Breast epithelium (tissue), 4 donors: ENCODE measurements at regions not wholly inside any gene's neighbourhood (a gene's known extent, or its start where the extent isn't known, plus 50 kb on each side); places are given as distances from the start of the nearest gene placed in this dataset.

ENCODE experiments used
- DNase-seq, 2 donors: peaks; one replicate each; pipeline ENCODE4 v3.0.0-alpha.2; 2019; ENCODE audit warnings: low spot score in 2 of 2
- H3K27ac ChIP-seq, 2 donors: fragments of 200-600 bp; sonication (generic) in 1 of 2; one replicate each; pipeline ENCODE4 v1.5.1; 2016 to 2019; ENCODE audit warnings: mild to moderate bottlenecking in 1 of 2
- H3K27me3 ChIP-seq, 2 donors: fragments of 200-600 bp; sonication (generic) in 1 of 2; one replicate each; pipeline versions ENCODE4 v1.5.1 to v1.6.0; 2017 to 2019; ENCODE audit warnings: control low read depth in 1 of 2, mild to moderate bottlenecking in 1 of 2
- H3K36me3 ChIP-seq: fragments of 200-600 bp; one replicate; pipeline ENCODE4 v1.5.1; 2019
- H3K4me1 ChIP-seq, 2 donors: fragments of 200-600 bp; sonication (generic); one replicate each; pipeline ENCODE4 v1.5.1; 2016 to 2019; ENCODE audit warnings: control low read depth in 1 of 2
- H3K4me3 ChIP-seq, 3 donors: fragments of 200-600 bp; sonication (generic); 1 replicate in 2 of 3; 2 replicates in 1 of 3; pipeline ENCODE4 v1.5.1; 2016 to 2019; ENCODE audit warnings: mild to moderate bottlenecking in 3 of 3, moderate library complexity in 2 of 3
- H3K9me3 ChIP-seq, 2 donors: fragments of 200-600 bp; sonication (generic) in 1 of 2; one replicate each; pipeline ENCODE4 v1.5.1; 2016 to 2019; ENCODE audit warnings: control low read depth in 1 of 2
- CTCF ChIP-seq, 3 donors: fragments of 450-650 bp; IDR thresholded peaks; one replicate each; pipeline ENCODE4 v1.5.1; 2016 to 2017; ENCODE audit warnings: antibody characterized with exemption in 3 of 3, mild to moderate bottlenecking in 3 of 3, moderate library complexity in 3 of 3
- POLR2A ChIP-seq: fragments of 450-650 bp; IDR thresholded peaks from one replicate; pipeline ENCODE4 v1.6.1; 2016; ENCODE audit warnings: antibody characterized with exemption, mild to moderate bottlenecking, moderate library complexity
- POLR2AphosphoS5 ChIP-seq, 3 donors: sonication (generic); formaldehyde crosslinking; IDR thresholded peaks; one replicate each; pipeline ENCODE4 v1.6.1; 2017; ENCODE audit warnings: antibody characterized with exemption in 3 of 3
- intact Hi-C: fragments of 100-400 bp; cut with DNase I; formaldehyde crosslinking; loops from one replicate; pipeline ENCODE4 v1.15.1; 2023; ENCODE audit warnings: low total_unique reads

- H3K4me3 ChIP-seq: no peak overlapping the region
- no peaks in the 10 kb centered on the region for H3K27me3 ChIP-seq
- intact Hi-C loops: no loop called here
- no peaks in the 10 kb centered on the region for H3K9me3 ChIP-seq
- no peak overlapping the region for H3K27ac ChIP-seq
- H3K36me3 ChIP-seq: no peaks in the 10 kb centered on the region
- H3K4me1 ChIP-seq: peaks cover 0 to 1% of the 10 kb centered on the region in 2 donors
- TF ChIP-seq CTCF (IDR thresholded peaks at IDR 0.05): no peak
- no peak for DNase-seq
Observed at GRCh38 chr6:146910611-146911010, 293.6 kb upstream of the STXBP5 start.

GRCh38 chr6:146911635-146912215, 292.5 kb upstream of the STXBP5 start:
- H3K36me3 ChIP-seq: no peaks in the 10 kb centered on the region
- no peak overlapping the region for H3K27ac ChIP-seq
- intact Hi-C loops: no loop called here
- no peak for DNase-seq
- H3K9me3 ChIP-seq: no peaks in the 10 kb centered on the region
- no peaks in the 10 kb centered on the region for H3K4me1 ChIP-seq
- TF ChIP-seq POLR2A (no peak), POLR2AphosphoS5 (IDR thresholded peaks at IDR 0.05) (no peak), CTCF (IDR thresholded peaks at IDR 0.05) (no peak)
- H3K27me3 ChIP-seq: no peaks in the 10 kb centered on the region
- H3K4me3 ChIP-seq: no peak overlapping the region

GRCh38 chr6:146912730-146913685, 291.2 kb upstream of the STXBP5 start:
- no peak for DNase-seq
- Histone ChIP-seq H3K4me3 (no peak overlapping the region), H3K27ac (peak overlapping the region in 1 of 2 donors; percentile 80), H3K27me3 (no peaks in the 10 kb centered on the region), H3K4me1 (no peaks in the 10 kb centered on the region), H3K36me3 (no peaks in the 10 kb centered on the region), H3K9me3 (no peaks in the 10 kb centered on the region)
- intact Hi-C loops: no loop called here
- no peak for TF ChIP-seq POLR2A

- peak overlapping the region in 2 of 3 donors; percentile 20 to 39 for H3K4me3 ChIP-seq
- H3K9me3 ChIP-seq: no peaks in the 10 kb centered on the region
- TF ChIP-seq CTCF (IDR thresholded peaks at IDR 0.05): peak in 1 of 3 donors; percentile 12
- TF ChIP-seq POLR2A: no peak
- peak in 1 of 3 donors; percentile 49 for TF ChIP-seq POLR2AphosphoS5 (IDR thresholded peaks at IDR 0.05)
- H3K27me3 ChIP-seq: no peaks in the 10 kb centered on the region
- H3K36me3 ChIP-seq: no peaks in the 10 kb centered on the region
- no peaks in the 10 kb centered on the region for H3K4me1 ChIP-seq
- intact Hi-C loops: no loop called here
- peak; percentile 53 to 79 for DNase-seq
- H3K27ac ChIP-seq: peak overlapping the region; percentile 75 to 80
Observed at GRCh38 chr6:146913842-146914488, 290.3 kb upstream of the STXBP5 start.

GRCh38 chr6:146914489-146915483, 289.4 kb upstream of the STXBP5 start:
- intact Hi-C loops: no loop called here
- H3K4me3 ChIP-seq: peak overlapping the region in 2 of 3 donors; percentile 20 to 39
- TF ChIP-seq CTCF (IDR thresholded peaks at IDR 0.05) (no peak), POLR2A (no peak), POLR2AphosphoS5 (IDR thresholded peaks at IDR 0.05) (no peak)
- no peaks in the 10 kb centered on the region for H3K27me3 ChIP-seq
- DNase-seq: peak in 1 of 2 donors; percentile 49
- H3K4me1 ChIP-seq: no peaks in the 10 kb centered on the region
- H3K9me3 ChIP-seq: no peaks in the 10 kb centered on the region
- H3K36me3 ChIP-seq: no peaks in the 10 kb centered on the region
- peak overlapping the region; percentile 75 to 80 for H3K27ac ChIP-seq
